ENCODE measurements at regions not wholly inside any gene's neighbourhood (a gene's known extent, or its start where the extent isn't known, plus 50 kb on each side); places are given as distances from the start of the nearest gene placed in this dataset.
"Not testable (repeated sequence)": the region's sequence is repeated elsewhere in the genome, so short reads cannot be mapped to it uniquely, and the experiment has no call there.

DNA sequence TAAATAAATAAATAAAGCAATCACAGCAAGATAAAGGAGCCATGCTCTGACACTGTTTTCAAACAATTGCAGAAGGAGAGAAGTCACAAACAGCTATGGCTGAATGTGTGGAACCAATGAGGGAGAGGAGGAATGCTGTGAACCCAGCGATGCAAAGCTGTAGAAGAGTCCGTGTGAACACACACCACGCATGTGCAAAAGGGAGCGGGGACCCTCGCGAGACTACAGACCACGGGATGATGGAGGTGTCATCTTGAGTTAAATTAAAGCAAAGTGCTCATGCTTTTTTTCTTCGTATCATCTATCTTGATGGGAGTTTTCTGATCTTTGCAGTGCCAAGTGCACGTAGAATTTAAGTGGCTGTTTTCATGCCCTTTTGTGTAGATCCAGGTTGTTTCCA lies 123.8 kb upstream of the CDH5 start:
- Histone ChIP-seq H3K36me3 (replicated peaks in 1 of 2; ENCODE audit: insufficient read depth in 1 of 2, low read depth in 2 of 2) (no peaks in the 10 kb centered on the region), H3K4me1 (no peaks in the 10 kb centered on the region), H3K4me3 (no peak overlapping the region), H3K9me3 (peaks cover 0 to 7% (median 0%) of the 10 kb centered on the region in 3 donors), H3K27ac (no peak overlapping the region), H3K27me3 (no peaks in the 10 kb centered on the region)
- TF ChIP-seq, protein P1, sequence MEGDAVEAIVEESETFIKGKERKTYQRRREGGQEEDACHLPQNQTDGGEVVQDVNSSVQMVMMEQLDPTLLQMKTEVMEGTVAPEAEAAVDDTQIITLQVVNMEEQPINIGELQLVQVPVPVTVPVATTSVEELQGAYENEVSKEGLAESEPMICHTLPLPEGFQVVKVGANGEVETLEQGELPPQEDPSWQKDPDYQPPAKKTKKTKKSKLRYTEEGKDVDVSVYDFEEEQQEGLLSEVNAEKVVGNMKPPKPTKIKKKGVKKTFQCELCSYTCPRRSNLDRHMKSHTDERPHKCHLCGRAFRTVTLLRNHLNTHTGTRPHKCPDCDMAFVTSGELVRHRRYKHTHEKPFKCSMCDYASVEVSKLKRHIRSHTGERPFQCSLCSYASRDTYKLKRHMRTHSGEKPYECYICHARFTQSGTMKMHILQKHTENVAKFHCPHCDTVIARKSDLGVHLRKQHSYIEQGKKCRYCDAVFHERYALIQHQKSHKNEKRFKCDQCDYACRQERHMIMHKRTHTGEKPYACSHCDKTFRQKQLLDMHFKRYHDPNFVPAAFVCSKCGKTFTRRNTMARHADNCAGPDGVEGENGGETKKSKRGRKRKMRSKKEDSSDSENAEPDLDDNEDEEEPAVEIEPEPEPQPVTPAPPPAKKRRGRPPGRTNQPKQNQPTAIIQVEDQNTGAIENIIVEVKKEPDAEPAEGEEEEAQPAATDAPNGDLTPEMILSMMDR (IDR thresholded peaks at IDR 0.05) = no peak
- TF ChIP-seq POLR2A (IDR thresholded peaks at IDR 0.05) = no peak
- DNase-seq (no peak), ATAC-seq (no peak)
- WGBS, 2 donors = 75 to 87% methylated on average over 9 of the region's 9 CpGs
- intact Hi-C loops (cut with DNase I) = no loop called here

DNA sequence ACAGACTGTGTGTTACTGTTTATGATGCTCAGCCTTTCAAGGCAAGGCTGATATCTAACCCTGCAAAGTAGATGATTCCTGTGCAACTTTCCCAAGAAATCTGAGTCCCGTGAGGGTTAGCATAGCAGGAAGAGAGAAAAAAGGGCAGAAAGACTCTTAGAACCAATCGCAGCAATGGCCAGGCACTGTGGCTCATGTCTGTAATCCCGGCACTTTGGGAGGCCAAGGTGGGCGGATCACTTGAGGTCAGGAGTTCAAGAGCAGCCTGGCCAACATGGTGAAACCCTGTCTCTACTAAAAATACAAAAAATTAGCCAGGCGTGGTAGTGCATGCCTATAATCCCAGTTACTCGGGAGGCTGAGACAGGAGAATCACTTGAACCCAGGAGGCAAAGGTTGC lies 124.3 kb upstream of the CDH5 start:
- ATAC-seq; H3K4me1 ChIP-seq; H3K4me3 ChIP-seq; DNase-seq; H3K9me3 ChIP-seq; H3K36me3 ChIP-seq (replicated peaks in 1 of 2; ENCODE audit: insufficient read depth in 1 of 2, low read depth in 2 of 2); H3K27ac ChIP-seq; intact Hi-C loops (cut with DNase I); H3K27me3 ChIP-seq: not testable (repeated sequence)
- WGBS, 2 donors = 59 to 64% methylated on average over 6 of the region's 6 CpGs

DNA sequence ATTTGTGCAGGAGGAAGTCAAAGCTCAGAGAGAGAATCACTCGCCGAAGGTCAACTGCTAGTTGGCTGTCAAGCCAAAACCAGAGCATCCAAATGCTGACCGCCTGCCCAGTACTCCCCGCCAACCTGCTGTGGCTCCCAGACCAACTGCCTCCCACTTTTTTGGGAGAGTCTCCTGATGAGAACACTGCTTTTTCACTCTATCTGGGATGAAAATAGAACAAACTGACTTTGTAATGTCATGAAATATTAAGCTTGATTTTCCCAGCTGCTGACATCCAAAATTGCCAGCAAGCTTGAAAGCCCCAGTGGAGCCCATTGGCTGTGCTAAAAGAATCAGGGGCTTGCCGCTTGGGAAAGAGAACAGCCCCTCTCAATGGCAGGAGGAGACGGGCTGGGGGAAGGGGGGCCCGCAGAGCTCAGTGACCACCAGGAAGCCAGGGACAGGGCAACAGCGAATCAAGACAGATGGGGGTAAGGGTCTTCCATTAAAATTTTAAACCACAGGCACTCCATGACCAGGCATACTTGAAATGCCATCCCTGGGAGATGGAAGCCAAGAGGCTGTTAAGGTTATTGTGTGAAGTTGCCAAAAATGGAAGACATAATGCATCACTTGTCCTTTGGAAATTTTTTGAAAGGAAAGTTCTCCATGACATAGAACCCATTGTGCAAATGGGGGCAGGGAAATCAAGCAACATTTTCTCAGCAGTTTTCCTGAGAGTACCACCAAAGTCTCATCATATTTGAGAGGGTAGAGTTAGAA lies 125.7 kb upstream of the CDH5 start:
- Histone ChIP-seq H3K4me1 (no peaks in the 10 kb centered on the region), H3K9me3 (peaks cover 0 to 7% (median 0%) of the 10 kb centered on the region in 3 donors), H3K36me3 (replicated peaks in 1 of 2; ENCODE audit: insufficient read depth in 1 of 2, low read depth in 2 of 2) (no peaks in the 10 kb centered on the region), H3K27ac (no peak overlapping the region), H3K27me3 (no peaks in the 10 kb centered on the region), H3K4me3 (no peak overlapping the region)
- ATAC-seq (no peak), DNase-seq (no peak)
- intact Hi-C loops (cut with DNase I) = no loop called here
- WGBS, 2 donors = 65 to 72% methylated on average over 7 to 8 of the region's 8 CpGs
- TF ChIP-seq, protein P1 (IDR thresholded peaks at IDR 0.05) = no peak
- TF ChIP-seq POLR2A (IDR thresholded peaks at IDR 0.05) = no peak

DNA sequence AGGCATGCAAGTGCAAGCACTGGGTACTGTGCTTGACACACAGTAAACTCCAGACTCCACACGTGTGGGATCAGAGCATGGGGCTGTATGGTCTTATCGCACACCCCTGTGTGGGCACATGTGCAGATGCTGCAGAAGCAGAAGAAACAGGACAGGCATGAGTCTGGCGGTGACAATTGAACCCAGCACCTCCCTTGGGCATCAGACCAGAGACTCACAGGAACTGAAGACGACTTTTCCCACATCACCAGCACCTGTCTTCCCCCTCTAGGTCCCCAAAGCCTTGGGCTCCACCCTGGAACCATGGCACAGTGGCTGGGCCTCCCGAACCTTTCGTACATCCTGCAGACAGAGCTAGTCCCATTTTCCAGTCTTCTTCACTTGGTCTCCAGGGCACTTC lies 126.4 kb upstream of the CDH5 start:
- no peak for DNase-seq
- TF ChIP-seq, protein P1 (IDR thresholded peaks at IDR 0.05) = no peak
- TF ChIP-seq POLR2A (IDR thresholded peaks at IDR 0.05) = no peak
- H3K4me3 ChIP-seq = no peak overlapping the region
- no peak for ATAC-seq
- H3K36me3 ChIP-seq (replicated peaks in 1 of 2; ENCODE audit: insufficient read depth in 1 of 2, low read depth in 2 of 2) = no peaks in the 10 kb centered on the region
- no peaks in the 10 kb centered on the region for H3K4me1 ChIP-seq
- H3K27ac ChIP-seq = no peak overlapping the region
- WGBS, 2 donors = 64 to 71% methylated on average over 6 of the region's 6 CpGs
- intact Hi-C loops (cut with DNase I) = no loop called here
- peaks cover 0 to 7% (median 0%) of the 10 kb centered on the region in 3 donors for H3K9me3 ChIP-seq
- no peaks in the 10 kb centered on the region for H3K27me3 ChIP-seq

DNA sequence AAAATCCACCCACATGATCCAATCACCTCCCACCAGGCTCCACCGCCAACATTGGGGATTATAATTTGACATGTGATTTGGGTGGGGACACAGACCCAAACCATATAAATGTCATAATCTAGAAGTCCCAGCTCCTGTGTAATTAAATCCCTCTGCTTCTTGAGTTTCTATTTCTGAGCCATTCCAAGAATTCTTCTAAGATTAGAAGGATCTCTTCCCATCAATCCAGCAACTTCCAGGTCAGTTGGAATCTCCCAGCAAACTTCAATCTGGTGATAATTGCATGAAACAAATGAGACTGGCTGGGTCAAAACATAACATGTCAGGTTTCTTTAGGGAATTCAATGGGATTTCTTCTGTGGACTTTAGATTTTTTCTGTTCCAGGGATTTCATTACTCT lies 127.8 kb upstream of the CDH5 start:
- Histone ChIP-seq H3K27ac (no peak overlapping the region), H3K36me3 (replicated peaks in 1 of 2; ENCODE audit: insufficient read depth in 1 of 2, low read depth in 2 of 2) (no peaks in the 10 kb centered on the region), H3K27me3 (no peaks in the 10 kb centered on the region), H3K9me3 (peaks cover 0 to 7% (median 0%) of the 10 kb centered on the region in 3 donors), H3K4me3 (no peak overlapping the region), H3K4me1 (no peaks in the 10 kb centered on the region)
- TF ChIP-seq, protein P1 (IDR thresholded peaks at IDR 0.05) = no peak
- no peak for TF ChIP-seq POLR2A (IDR thresholded peaks at IDR 0.05)
- ATAC-seq = no peak
- 82 to 91% methylated on average over 1 of the region's 1 CpG for WGBS, 2 donors
- intact Hi-C loops (cut with DNase I) = no loop called here
- DNase-seq = no peak
